SK-N-SH (cell line): ENCODE measurements at regions not wholly inside any gene's neighbourhood (a gene's known extent, or its start where the extent isn't known, plus 50 kb on each side); places are given as distances from the start of the nearest gene placed in this dataset.

Experiments
- CTCF ChIA-PET: fragments of 300-600, 350-600 bp; formaldehyde crosslinking; extraction: SDS; loops from one replicate; lab custom pipeline; 2021; lab: Yijun Ruan, JAX
- POLR2A ChIA-PET: fragments of 350-600 bp; sonication (Branson Sonifier 250); formaldehyde crosslinking; extraction: SDS; loops from one replicate; lab custom pipeline; 2020; ENCODE audit warnings: antibody characterized with exemption, inconsistent platforms; lab: Yijun Ruan, JAX
- DNase-seq: peaks from one replicate; pipeline ENCODE4 v3.0.0; 2012
- H2AFZ ChIP-seq: fragments of 200-600 bp; sonication (generic); 2 replicates; pipeline ENCODE4 v1.8.1; 2016; ENCODE audit warnings: antibody characterized with exemption, mild to moderate bottlenecking, low read depth
- H3F3A ChIP-seq: fragments of 200-600 bp; sonication (generic); replicated peaks from 2 replicates; pipeline ENCODE3; 2016; ENCODE audit warnings: antibody characterized with exemption, mild to moderate bottlenecking; ENCODE audit not compliant: insufficient read depth
- H3K27ac ChIP-seq, 2 experiments: fragments of 200-500 bp in 1 of 2; fragments of 200-600 bp in 1 of 2; sonication (Bioruptor generic) in 1 of 2; sonication (generic), shearing (Covaris generic) in 1 of 2; 2 replicates each; pipeline versions ENCODE4 v1.5.1 to v1.6.1; 2014 to 2016; ENCODE audit warnings: low read depth in 2 of 2, inconsistent platforms in 1 of 2, low read length in 1 of 2, mild to moderate bottlenecking in 1 of 2, mixed read lengths in 1 of 2
- H3K27me3 ChIP-seq: fragments of 200-600 bp; sonication (generic), shearing (Covaris generic); 2 replicates; pipeline ENCODE4 v1.6.1; 2016; ENCODE audit warnings: mixed run types; ENCODE audit not compliant: insufficient read depth
- H3K36me3 ChIP-seq, 2 experiments: fragments of 200-500 bp in 1 of 2; fragments of 200-600 bp in 1 of 2; sonication (Bioruptor generic) in 1 of 2; sonication (generic) in 1 of 2; replicated peaks in 1 of 2; 2 replicates each; pipeline versions ENCODE3 to v1.5.1; 2014 to 2016; ENCODE audit warnings: low read length in 1 of 2, mild to moderate bottlenecking in 1 of 2; ENCODE audit not compliant: insufficient read depth in 2 of 2, control insufficient read depth in 1 of 2
- H3K4me1 ChIP-seq, 2 experiments: fragments of 200-500 bp in 1 of 2; fragments of 200-600 bp in 1 of 2; sonication (Bioruptor generic) in 1 of 2; sonication (generic), shearing (Covaris generic) in 1 of 2; 2 replicates each; pipeline versions ENCODE4 v1.5.1 to v1.6.1; 2014 to 2016; ENCODE audit warnings: low read depth in 1 of 2, low read length in 1 of 2, mixed run types in 1 of 2; ENCODE audit not compliant: insufficient read depth in 2 of 2, control insufficient read depth in 1 of 2
- H3K4me2 ChIP-seq: fragments of 200-600 bp; sonication (generic), shearing (Covaris generic); 2 replicates; pipeline ENCODE4 v1.6.1; 2017; ENCODE audit warnings: mixed run types
- H3K4me3 ChIP-seq, 2 experiments: fragments of 200-500 bp in 1 of 2; fragments of 200-600 bp in 1 of 2; sonication (Bioruptor generic) in 1 of 2; sonication (generic), shearing (Covaris generic) in 1 of 2; 2 replicates each; pipeline versions ENCODE4 v1.5.1 to v1.8.1; 2014 to 2016; ENCODE audit warnings: low read depth in 2 of 2, inconsistent platforms in 1 of 2, low read length in 1 of 2, mild to moderate bottlenecking in 1 of 2, mixed read lengths in 1 of 2, moderate library complexity in 1 of 2
- H3K79me2 ChIP-seq: fragments of 200-600 bp; sonication (generic); 2 replicates; pipeline ENCODE4 v1.8.1; 2017; ENCODE audit warnings: mild to moderate bottlenecking; ENCODE audit not compliant: insufficient read depth
- H3K9ac ChIP-seq: fragments of 200-600 bp; sonication (generic); 2 replicates; pipeline ENCODE4 v1.6.1; 2017; ENCODE audit warnings: mixed run types
- H3K9me2 ChIP-seq: fragments of 200-600 bp; sonication (generic); 2 replicates; pipeline ENCODE4 v1.6.1; 2017; ENCODE audit warnings: mixed run types
- H3K9me3 ChIP-seq: fragments of 200-600 bp; sonication (generic); 2 replicates; pipeline ENCODE4 v1.6.1; 2017; ENCODE audit warnings: mixed run types, mild to moderate bottlenecking, moderate library complexity
- H4K20me1 ChIP-seq: fragments of 200-600 bp; sonication (generic); 2 replicates; pipeline ENCODE4 v1.6.1; 2017; ENCODE audit warnings: mild to moderate bottlenecking, mixed run types; ENCODE audit not compliant: insufficient read depth
- CHD2 ChIP-seq: fragments of 150-350 bp; IDR thresholded peaks from 2 replicates; pipeline ENCODE4 v1.6.1; 2018; ENCODE audit warnings: low read length; ENCODE audit not compliant: partially characterized antibody
- ELF1 ChIP-seq: IDR thresholded peaks from 2 replicates; pipeline ENCODE4 v1.4.0; 2012
- EP300 ChIP-seq, 2 experiments: IDR thresholded peaks; 2 replicates each; pipeline versions ENCODE4 v1.4.0 to v1.6.1; 2012; ENCODE audit warnings: borderline replicate concordance in 1 of 2, low read depth in 1 of 2, low read length in 1 of 2
- EZH2phosphoT487 ChIP-seq: fragments of 200-600 bp; sonication (generic); IDR thresholded peaks from 2 replicates; pipeline ENCODE4 v1.6.1; 2017; ENCODE audit warnings: low read depth, mixed run types, mild to moderate bottlenecking, antibody characterized with exemption, moderate library complexity, borderline replicate concordance
- FOSL2 ChIP-seq: IDR thresholded peaks from 2 replicates; pipeline ENCODE4 v1.4.0; 2012; ENCODE audit warnings: low read depth, mild to moderate bottlenecking, moderate library complexity, borderline replicate concordance
- FOXJ3 ChIP-seq: sonication (generic); formaldehyde crosslinking; IDR thresholded peaks from 2 replicates; pipeline ENCODE4 v1.5.1; 2020; ENCODE audit warnings: mild to moderate bottlenecking, missing genetic modification reagents
- JUND ChIP-seq: IDR thresholded peaks from 2 replicates; pipeline ENCODE4 v1.4.0; 2012
- MEF2A ChIP-seq: IDR thresholded peaks from 2 replicates; pipeline ENCODE4 v1.4.0; 2012; ENCODE audit warnings: low read depth, borderline replicate concordance
- MXI1 ChIP-seq: IDR thresholded peaks from 2 replicates; pipeline ENCODE4 v1.6.1; 2012; ENCODE audit warnings: mild to moderate bottlenecking, low read depth, low read length, improper control_type of control experiment
- NRF1 ChIP-seq: IDR thresholded peaks from 2 replicates; pipeline ENCODE4 v1.6.1; 2012; ENCODE audit warnings: low read depth, mild to moderate bottlenecking, low read length
- RCOR1 ChIP-seq: fragments of 150-350 bp; IDR thresholded peaks from 2 replicates; pipeline ENCODE4 v1.6.1; 2017; ENCODE audit warnings: antibody characterized with exemption, low read length
- SIN3A ChIP-seq: IDR thresholded peaks from 2 replicates; pipeline ENCODE4 v1.6.1; 2012; ENCODE audit warnings: low read depth, mild to moderate bottlenecking, low read length, moderate library complexity, borderline replicate concordance
- SMC3 ChIP-seq: IDR thresholded peaks from 2 replicates; pipeline ENCODE4 v1.6.1; 2012; ENCODE audit warnings: low read depth, low read length, improper control_type of control experiment
- TAF1 ChIP-seq: IDR thresholded peaks from 2 replicates; pipeline ENCODE4 v1.6.1; 2012; ENCODE audit warnings: low read depth, mild to moderate bottlenecking, low read length, moderate library complexity, borderline replicate concordance
- TCF12 ChIP-seq: IDR thresholded peaks from 2 replicates; pipeline ENCODE4 v1.4.0; 2012
- TEAD4 ChIP-seq: IDR thresholded peaks from 2 replicates; pipeline ENCODE4 v1.4.0; 2012; ENCODE audit warnings: mild to moderate bottlenecking, borderline replicate concordance; ENCODE audit not compliant: insufficient read depth
- WGBS: methylation state at CpG from one replicate; pipeline ENCODE4 v1.1.6; 2017; ENCODE audit warnings: low lambda C conversion rate; 5-methylcytosine and 5-hydroxymethylcytosine counted together
- TF ChIP-seq, protein P1 (sequence below): IDR thresholded peaks from 2 replicates; pipeline ENCODE4 v1.4.0; 2012; ENCODE audit warnings: low read depth, borderline replicate concordance
- TF ChIP-seq, protein P2 (sequence below): fragments of 200-600 bp; sonication (generic); IDR thresholded peaks from 2 replicates; pipeline ENCODE4 v1.6.1; 2017; ENCODE audit warnings: antibody characterized with exemption, mild to moderate bottlenecking, moderate library complexity
- TF ChIP-seq, protein P3 (sequence below): IDR thresholded peaks from 2 replicates; pipeline ENCODE4 v1.4.0; 2012; ENCODE audit warnings: low read depth, borderline replicate concordance
- TF ChIP-seq, protein P4 (sequence below): IDR thresholded peaks from 2 replicates; pipeline ENCODE4; 2012
- TF ChIP-seq, protein P5 (sequence below): fragments of 150-350 bp; IDR thresholded peaks from 2 replicates; pipeline ENCODE4 v1.6.1; 2017; ENCODE audit warnings: antibody characterized with exemption, low read length, low read depth, borderline replicate concordance

DNA sequence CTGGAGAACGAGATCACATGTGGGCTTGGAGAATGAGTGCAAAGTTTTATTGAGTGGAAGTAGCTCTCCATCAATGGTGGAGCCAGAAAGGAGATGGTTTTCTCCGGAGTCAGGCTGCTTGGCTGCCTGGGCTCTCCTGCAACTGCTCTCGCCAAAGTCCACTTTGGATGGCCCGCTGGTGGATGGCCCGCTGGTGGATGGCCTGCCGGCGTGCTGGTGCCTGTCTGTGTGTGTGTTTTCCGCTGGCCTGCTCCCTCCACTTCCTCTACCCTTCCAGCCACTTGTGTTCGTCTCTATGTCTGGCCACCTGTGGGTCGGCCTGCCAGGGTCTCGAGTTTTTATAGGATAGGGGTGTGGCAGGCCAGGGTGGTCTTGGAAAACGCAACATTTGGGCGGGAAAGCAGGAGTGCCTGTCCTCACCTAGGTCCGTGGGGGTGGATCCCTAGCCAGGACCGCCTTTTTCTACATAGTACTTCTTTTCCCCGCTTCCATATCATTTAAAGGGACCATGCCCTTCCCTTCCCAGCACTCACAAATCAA, 1292.1 kb upstream of the PIK3C3 start:
- Histone ChIP-seq H3K27me3 (no peaks in the 10 kb centered on the region), H3K27ac (no peak overlapping the region), H2AFZ (no peak overlapping the region), H3K9me3 (no peaks in the 10 kb centered on the region), H3K9me2 (no peaks in the 10 kb centered on the region), H3K4me2 (no peak overlapping the region), H3K4me3 (no peak overlapping the region), H3K9ac (no peak overlapping the region), H4K20me1 (no peaks in the 10 kb centered on the region), H3K4me1 (no peaks in the 10 kb centered on the region), H3K79me2 (no peaks in the 10 kb centered on the region), H3K36me3 (no peaks in the 10 kb centered on the region), H3F3A (no peaks in the 10 kb centered on the region)
- ChIA-PET CTCF (no interaction called here), POLR2A (no interaction called here)
- TF ChIP-seq EZH2phosphoT487 (no peak), EP300 (IDR thresholded peaks at IDR 0.05; ENCODE audit: borderline replicate concordance in 1 of 2, low read depth in 1 of 2, low read length in 1 of 2) (no peak), CHD2 (no peak), NRF1 (no peak), FOXJ3 (no peak), TCF12 (no peak), SIN3A (no peak)
- 73% methylated on average over 13 of the region's 16 CpGs for WGBS
- no peak for DNase-seq

DNA sequence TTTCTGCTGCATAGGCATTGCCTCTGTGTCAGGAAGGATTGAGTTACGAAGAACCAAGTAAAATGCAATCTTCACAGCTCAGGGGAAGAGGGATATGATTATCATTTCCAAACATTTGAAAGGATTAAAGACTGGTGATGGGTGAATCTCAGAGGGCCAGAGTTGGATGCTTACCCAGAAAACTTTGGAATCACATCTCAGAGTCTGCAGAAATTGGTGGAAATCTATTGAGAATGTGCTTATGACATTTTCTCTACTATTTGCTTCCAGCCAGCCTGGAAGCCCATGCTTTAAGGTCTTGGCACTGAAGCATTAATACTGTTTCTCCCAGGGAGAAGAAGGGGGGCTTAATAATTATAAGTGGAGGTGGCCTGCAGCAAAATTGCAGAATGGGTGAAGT, 1301.4 kb upstream of the PIK3C3 start:
- ChIA-PET POLR2A (no interaction called here), CTCF (no interaction called here)
- H3K4me3 ChIP-seq, result no peak overlapping the region
- H3K27me3 ChIP-seq, result no peaks in the 10 kb centered on the region
- no peaks in the 10 kb centered on the region for H3K79me2 ChIP-seq
- WGBS, result 57% methylated on average over 1 of the region's 1 CpG
- H4K20me1 ChIP-seq, result no peaks in the 10 kb centered on the region
- TF ChIP-seq MXI1 (no peak), JUND (no peak), RCOR1 (no peak), SMC3 (no peak), TAF1 (no peak), ELF1 (no peak), TEAD4 (no peak), MEF2A (no peak), FOSL2 (no peak), EP300 (IDR thresholded peaks at IDR 0.05; ENCODE audit: borderline replicate concordance in 1 of 2, low read depth in 1 of 2, low read length in 1 of 2) (no peak), SIN3A (no peak)
- TF ChIP-seq, protein P1, sequence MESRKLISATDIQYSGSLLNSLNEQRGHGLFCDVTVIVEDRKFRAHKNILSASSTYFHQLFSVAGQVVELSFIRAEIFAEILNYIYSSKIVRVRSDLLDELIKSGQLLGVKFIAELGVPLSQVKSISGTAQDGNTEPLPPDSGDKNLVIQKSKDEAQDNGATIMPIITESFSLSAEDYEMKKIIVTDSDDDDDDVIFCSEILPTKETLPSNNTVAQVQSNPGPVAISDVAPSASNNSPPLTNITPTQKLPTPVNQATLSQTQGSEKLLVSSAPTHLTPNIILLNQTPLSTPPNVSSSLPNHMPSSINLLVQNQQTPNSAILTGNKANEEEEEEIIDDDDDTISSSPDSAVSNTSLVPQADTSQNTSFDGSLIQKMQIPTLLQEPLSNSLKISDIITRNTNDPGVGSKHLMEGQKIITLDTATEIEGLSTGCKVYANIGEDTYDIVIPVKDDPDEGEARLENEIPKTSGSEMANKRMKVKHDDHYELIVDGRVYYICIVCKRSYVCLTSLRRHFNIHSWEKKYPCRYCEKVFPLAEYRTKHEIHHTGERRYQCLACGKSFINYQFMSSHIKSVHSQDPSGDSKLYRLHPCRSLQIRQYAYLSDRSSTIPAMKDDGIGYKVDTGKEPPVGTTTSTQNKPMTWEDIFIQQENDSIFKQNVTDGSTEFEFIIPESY, result no peak
- TF ChIP-seq, protein P2, sequence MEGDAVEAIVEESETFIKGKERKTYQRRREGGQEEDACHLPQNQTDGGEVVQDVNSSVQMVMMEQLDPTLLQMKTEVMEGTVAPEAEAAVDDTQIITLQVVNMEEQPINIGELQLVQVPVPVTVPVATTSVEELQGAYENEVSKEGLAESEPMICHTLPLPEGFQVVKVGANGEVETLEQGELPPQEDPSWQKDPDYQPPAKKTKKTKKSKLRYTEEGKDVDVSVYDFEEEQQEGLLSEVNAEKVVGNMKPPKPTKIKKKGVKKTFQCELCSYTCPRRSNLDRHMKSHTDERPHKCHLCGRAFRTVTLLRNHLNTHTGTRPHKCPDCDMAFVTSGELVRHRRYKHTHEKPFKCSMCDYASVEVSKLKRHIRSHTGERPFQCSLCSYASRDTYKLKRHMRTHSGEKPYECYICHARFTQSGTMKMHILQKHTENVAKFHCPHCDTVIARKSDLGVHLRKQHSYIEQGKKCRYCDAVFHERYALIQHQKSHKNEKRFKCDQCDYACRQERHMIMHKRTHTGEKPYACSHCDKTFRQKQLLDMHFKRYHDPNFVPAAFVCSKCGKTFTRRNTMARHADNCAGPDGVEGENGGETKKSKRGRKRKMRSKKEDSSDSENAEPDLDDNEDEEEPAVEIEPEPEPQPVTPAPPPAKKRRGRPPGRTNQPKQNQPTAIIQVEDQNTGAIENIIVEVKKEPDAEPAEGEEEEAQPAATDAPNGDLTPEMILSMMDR, result no peak
- TF ChIP-seq, protein P3, sequence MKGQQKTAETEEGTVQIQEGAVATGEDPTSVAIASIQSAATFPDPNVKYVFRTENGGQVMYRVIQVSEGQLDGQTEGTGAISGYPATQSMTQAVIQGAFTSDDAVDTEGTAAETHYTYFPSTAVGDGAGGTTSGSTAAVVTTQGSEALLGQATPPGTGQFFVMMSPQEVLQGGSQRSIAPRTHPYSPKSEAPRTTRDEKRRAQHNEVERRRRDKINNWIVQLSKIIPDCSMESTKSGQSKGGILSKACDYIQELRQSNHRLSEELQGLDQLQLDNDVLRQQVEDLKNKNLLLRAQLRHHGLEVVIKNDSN, result no peak
- TF ChIP-seq, protein P4, sequence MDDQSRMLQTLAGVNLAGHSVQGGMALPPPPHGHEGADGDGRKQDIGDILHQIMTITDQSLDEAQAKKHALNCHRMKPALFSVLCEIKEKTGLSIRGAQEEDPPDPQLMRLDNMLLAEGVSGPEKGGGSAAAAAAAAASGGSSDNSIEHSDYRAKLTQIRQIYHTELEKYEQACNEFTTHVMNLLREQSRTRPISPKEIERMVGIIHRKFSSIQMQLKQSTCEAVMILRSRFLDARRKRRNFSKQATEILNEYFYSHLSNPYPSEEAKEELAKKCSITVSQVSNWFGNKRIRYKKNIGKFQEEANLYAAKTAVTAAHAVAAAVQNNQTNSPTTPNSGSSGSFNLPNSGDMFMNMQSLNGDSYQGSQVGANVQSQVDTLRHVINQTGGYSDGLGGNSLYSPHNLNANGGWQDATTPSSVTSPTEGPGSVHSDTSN, result no peak
- TF ChIP-seq, protein P5, sequence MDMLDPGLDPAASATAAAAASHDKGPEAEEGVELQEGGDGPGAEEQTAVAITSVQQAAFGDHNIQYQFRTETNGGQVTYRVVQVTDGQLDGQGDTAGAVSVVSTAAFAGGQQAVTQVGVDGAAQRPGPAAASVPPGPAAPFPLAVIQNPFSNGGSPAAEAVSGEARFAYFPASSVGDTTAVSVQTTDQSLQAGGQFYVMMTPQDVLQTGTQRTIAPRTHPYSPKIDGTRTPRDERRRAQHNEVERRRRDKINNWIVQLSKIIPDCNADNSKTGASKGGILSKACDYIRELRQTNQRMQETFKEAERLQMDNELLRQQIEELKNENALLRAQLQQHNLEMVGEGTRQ, result no peak
- H3K9me2 ChIP-seq, result no peaks in the 10 kb centered on the region
- no peaks in the 10 kb centered on the region for H3F3A ChIP-seq
- no peak overlapping the region for H3K27ac ChIP-seq
- H3K4me1 ChIP-seq, result no peaks in the 10 kb centered on the region
- H3K36me3 ChIP-seq, result no peaks in the 10 kb centered on the region
- H2AFZ ChIP-seq, result no peak overlapping the region
- H3K4me2 ChIP-seq, result no peak overlapping the region
- H3K9me3 ChIP-seq, result no peaks in the 10 kb centered on the region
- H3K9ac ChIP-seq, result no peak overlapping the region
- DNase-seq, result no peak
